HG03139 (cell line): ENCODE measurements at regions not wholly inside any gene's neighbourhood (a gene's known extent, or its start where the extent isn't known, plus 50 kb on each side); places are given as distances from the start of the nearest gene placed in this dataset.

Experiments used
- ATAC-seq: cut with Tn5 transposase; IDR thresholded peaks from one replicate; pipeline ENCODE4 v1.9.1; 2021; ENCODE audit not compliant: unreplicated experiment

GRCh38 chr10:111785921-111786320 is 397.6 kb downstream of the GPAM start:
- no peak for ATAC-seq

- ATAC-seq = no peak
Measured at GRCh38 chr10:111789821-111790220, 393.7 kb downstream of the GPAM start.

- no peak for ATAC-seq
Measured at GRCh38 chr10:111801841-111802240, 381.7 kb downstream of the GPAM start.

GRCh38 chr10:111804781-111805180 is 378.8 kb downstream of the GPAM start:
- ATAC-seq = no peak

GRCh38 chr10:111811517-111811916 is 372.0 kb downstream of the GPAM start:
- no peak for ATAC-seq

- ATAC-seq = no peak
Measured at GRCh38 chr10:111820471-111820870, 363.1 kb downstream of the GPAM start.

- ATAC-seq = no peak
Measured at GRCh38 chr10:111821871-111822270, 361.7 kb downstream of the GPAM start.

GRCh38 chr10:111822661-111823060 is 360.9 kb downstream of the GPAM start:
- no peak for ATAC-seq

- no peak for ATAC-seq
Measured at GRCh38 chr10:111824128-111824527, 359.4 kb downstream of the GPAM start.

- no peak for ATAC-seq
Measured at GRCh38 chr10:111830359-111830758, 353.2 kb downstream of the GPAM start.

- ATAC-seq = no peak
Measured at GRCh38 chr10:111831058-111831457, 352.5 kb downstream of the GPAM start.

GRCh38 chr10:111833251-111833650 is 350.3 kb downstream of the GPAM start:
- no peak for ATAC-seq

- no peak for ATAC-seq
Measured at GRCh38 chr10:111835574-111835973, 348.0 kb downstream of the GPAM start.

- ATAC-seq = no peak
Measured at GRCh38 chr10:111836064-111836463, 347.5 kb downstream of the GPAM start.

- ATAC-seq = no peak
Measured at GRCh38 chr10:111836571-111836970, 347.0 kb downstream of the GPAM start.

- no peak for ATAC-seq
Measured at GRCh38 chr10:111837086-111837485, 346.5 kb downstream of the GPAM start.

GRCh38 chr10:111837985-111838384 is 345.6 kb downstream of the GPAM start:
- no peak for ATAC-seq

- ATAC-seq = no peak
Measured at GRCh38 chr10:111840546-111840945, 343.0 kb downstream of the GPAM start.

GRCh38 chr10:111852801-111853200 is 330.8 kb downstream of the GPAM start:
- no peak for ATAC-seq

- ATAC-seq = no peak
Measured at GRCh38 chr10:111856631-111857030, 326.9 kb downstream of the GPAM start.

- no peak for ATAC-seq
Measured at GRCh38 chr10:111865550-111865949, 318.0 kb downstream of the GPAM start.

- ATAC-seq = no peak
Measured at GRCh38 chr10:111871458-111871857, 312.1 kb downstream of the GPAM start.

- ATAC-seq = no peak
Measured at GRCh38 chr10:111872591-111872990, 311.0 kb downstream of the GPAM start.

- ATAC-seq = no peak
Measured at GRCh38 chr10:111873041-111873440, 310.5 kb downstream of the GPAM start.
